HepG2 (cell line): ENCODE measurements at regions not wholly inside any gene's neighbourhood (a gene's known extent, or its start where the extent isn't known, plus 50 kb on each side); places are given as distances from the start of the nearest gene placed in this dataset.

Source experiments
- E2F2 ChIP-seq: sonication (generic); formaldehyde crosslinking; IDR thresholded peaks from 2 replicates; pipeline ENCODE4 v1.4.0; 2020; ENCODE audit warnings: missing genetic modification reagents, borderline replicate concordance
- JUND ChIP-seq: sonication (generic); formaldehyde crosslinking; IDR thresholded peaks from 2 replicates; pipeline ENCODE4 v1.8.0; 2022; ENCODE audit warnings: mild to moderate bottlenecking, missing genetic modification reagents
- NRL ChIP-seq: sonication (generic); formaldehyde crosslinking; IDR thresholded peaks from 2 replicates; pipeline ENCODE4 v1.5.0; 2020; ENCODE audit warnings: missing genetic modification reagents, mild to moderate bottlenecking, moderate library complexity, borderline replicate concordance
- RAD21 ChIP-seq: fragments of 450-650 bp; formaldehyde crosslinking; IDR thresholded peaks from 2 replicates; pipeline ENCODE4 v1.5.0; 2020; ENCODE audit warnings: mild to moderate bottlenecking
- TF ChIP-seq, protein P1 (sequence below): sonication (generic); formaldehyde crosslinking; IDR thresholded peaks from 2 replicates; pipeline ENCODE4 v1.4.0; 2020; ENCODE audit warnings: missing genetic modification reagents

- no peak for TF ChIP-seq JUND (CRISPR knock-in tag)
- TF ChIP-seq NRL (CRISPR knock-in tag), result no peak
- TF ChIP-seq, protein P1, sequence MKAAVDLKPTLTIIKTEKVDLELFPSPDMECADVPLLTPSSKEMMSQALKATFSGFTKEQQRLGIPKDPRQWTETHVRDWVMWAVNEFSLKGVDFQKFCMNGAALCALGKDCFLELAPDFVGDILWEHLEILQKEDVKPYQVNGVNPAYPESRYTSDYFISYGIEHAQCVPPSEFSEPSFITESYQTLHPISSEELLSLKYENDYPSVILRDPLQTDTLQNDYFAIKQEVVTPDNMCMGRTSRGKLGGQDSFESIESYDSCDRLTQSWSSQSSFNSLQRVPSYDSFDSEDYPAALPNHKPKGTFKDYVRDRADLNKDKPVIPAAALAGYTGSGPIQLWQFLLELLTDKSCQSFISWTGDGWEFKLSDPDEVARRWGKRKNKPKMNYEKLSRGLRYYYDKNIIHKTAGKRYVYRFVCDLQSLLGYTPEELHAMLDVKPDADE (CRISPR knock-in tag), result no peak
- no peak for TF ChIP-seq RAD21
- no peak for TF ChIP-seq E2F2 (CRISPR knock-in tag)
Measured at GRCh38 chr11:122313581-122313980, 197.6 kb upstream of the BLID start.
